ENCODE measurements at regions not wholly inside any gene's neighbourhood (a gene's known extent, or its start where the extent isn't known, plus 50 kb on each side); places are given as distances from the start of the nearest gene placed in this dataset.

DNA sequence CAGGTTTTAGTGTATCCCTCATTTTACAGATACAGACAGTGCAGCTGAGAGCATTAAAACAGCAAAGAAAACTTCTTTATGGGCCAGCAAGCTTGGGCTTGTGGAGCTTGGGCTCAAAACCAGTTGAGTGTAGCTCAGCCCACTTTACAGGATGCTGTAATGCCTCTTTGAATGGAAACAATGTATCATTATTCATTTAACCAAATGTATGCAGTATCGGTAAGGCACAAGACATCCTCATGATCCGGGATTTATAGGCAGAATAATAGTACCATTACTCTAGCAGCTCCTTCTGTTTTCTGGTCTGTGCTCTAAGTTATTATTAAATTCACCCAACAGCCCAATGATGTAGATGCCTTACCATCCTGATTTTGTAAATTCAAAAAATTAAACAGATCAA, 575.1 kb upstream of the CDH7 start:
- in situ Hi-C loops (cut with MboI) = no loop called here
- Histone ChIP-seq H3K4me2 (ENCODE audit: insufficient read depth, low read length) (no peak overlapping the region), H3K9ac (ENCODE audit: insufficient read depth in 1 of 2, low read depth in 2 of 2, low read length in 2 of 2) (no peak overlapping the region), H3K79me2 (ENCODE audit: control insufficient read depth, insufficient read depth, low read length) (no peaks in the 10 kb centered on the region), H4K20me1 (replicated peaks; ENCODE audit: control insufficient read depth, insufficient read depth, low read length) (no peaks in the 10 kb centered on the region), H3K9me3 (replicated peaks; ENCODE audit: control insufficient read depth, insufficient read depth, low read depth, low read length) (no peaks in the 10 kb centered on the region; the same call in 1 of the 2 replicates), H3K4me1 (replicated peaks in 1 of 2; ENCODE audit: control insufficient read depth in 2 of 2, insufficient read depth in 2 of 2, low read length in 2 of 2) (no peaks in the 10 kb centered on the region), H3K9me1 (ENCODE audit: control insufficient read depth, insufficient read depth, low read length) (no peaks in the 10 kb centered on the region), H2AFZ (ENCODE audit: low read depth, low read length) (no peak overlapping the region), H3K27me3 (ENCODE audit: control insufficient read depth in 2 of 2, insufficient read depth in 2 of 2, low read length in 2 of 2) (no peaks in the 10 kb centered on the region), H3K27ac (ENCODE audit: extremely low read depth, low read depth, low read length) (no peak overlapping the region), H3K4me3 (no peak overlapping the region), H3K36me3 (ENCODE audit: control insufficient read depth, insufficient read depth, low read length) (no peaks in the 10 kb centered on the region)
- ATAC-seq = no peak
- ChIA-PET POLR2A (no interaction called here), CTCF (ENCODE audit: low intra/inter-chr PET ratio) (no interaction called here)
- FAIRE-seq = no peak
- no peak for DNase-seq (ENCODE audit: extremely low read depth in 1 of 4, low spot score in 3 of 4)
- intact Hi-C loops (cut with micrococcal nuclease) = no loop called here
- no TSS peak for BruUV-seq (replicated peaks)
- no peak for TF ChIP-seq KAT8 (IDR thresholded peaks at IDR 0.05; ENCODE audit: low read depth)
- no peak for TF ChIP-seq TCF7 (IDR thresholded peaks at IDR 0.05; ENCODE audit: borderline replicate concordance)
- TF ChIP-seq ZBTB11 (CRISPR knock-in tag; IDR thresholded peaks at IDR 0.05) = no peak
- no peak for TF ChIP-seq NFE2L1 (tag; IDR thresholded peaks at IDR 0.05; ENCODE audit: borderline replicate concordance, low read depth)
- TF ChIP-seq ZNF280A (IDR thresholded peaks at IDR 0.05; ENCODE audit: low read depth, partially characterized antibody) = no peak
- no peak for TF ChIP-seq NR4A1 (CRISPR knock-in tag; IDR thresholded peaks at IDR 0.05)
- TF ChIP-seq NR4A1 (tag; IDR thresholded peaks at IDR 0.05) = no peak
- TF ChIP-seq CBFB (CRISPR knock-in tag; IDR thresholded peaks at IDR 0.05) = no peak
- TF ChIP-seq ZFP91 (CRISPR knock-in tag; IDR thresholded peaks at IDR 0.05) = no peak
- TF ChIP-seq SRSF3 (IDR thresholded peaks at IDR 0.05; ENCODE audit: insufficient read depth, low read length) = no peak
- no peak for TF ChIP-seq ARHGAP35 (IDR thresholded peaks at IDR 0.05; ENCODE audit: partially characterized antibody)
- no peak for TF ChIP-seq FOXJ2 (tag; IDR thresholded peaks at IDR 0.05)
- no peak for TF ChIP-seq MCM5 (IDR thresholded peaks at IDR 0.05; ENCODE audit: low read depth)
- WGBS (ENCODE audit: insufficient coverage, low coverage, missing lambda C conversion rate) = 0% methylated on average over 2 of the region's 2 CpGs

All from K562 (cell line).